Endodermal cell (in vitro differentiated cells): ENCODE measurements at regions not wholly inside any gene's neighbourhood (a gene's known extent, or its start where the extent isn't known, plus 50 kb on each side); places are given as distances from the start of the nearest gene placed in this dataset.

ENCODE experiments used
- DNase-seq: peaks from one replicate; pipeline ENCODE4 v3.0.0-alpha.2; 2017
- H3K27ac ChIP-seq: 2 replicates; pipeline ENCODE4 v1.5.1; 2013; ENCODE audit warnings: mild to moderate bottlenecking, low read depth, low read length, moderate library complexity
- H3K27me3 ChIP-seq: 2 replicates; pipeline ENCODE4 v1.6.1; 2013; ENCODE audit warnings: mild to moderate bottlenecking, low read length, moderate library complexity; ENCODE audit not compliant: insufficient read depth, control insufficient read depth, poor library complexity, severe bottlenecking
- H3K36me3 ChIP-seq: 2 replicates; pipeline ENCODE4 v1.7.0; 2013; ENCODE audit warnings: mild to moderate bottlenecking, low read length, moderate library complexity; ENCODE audit not compliant: control insufficient read depth, insufficient read depth
- H3K4me1 ChIP-seq: one replicate; pipeline ENCODE4 v1.7.0; 2013; ENCODE audit warnings: low read length; ENCODE audit not compliant: control insufficient read depth, insufficient read depth
- H3K4me3 ChIP-seq: 2 replicates; pipeline ENCODE4 v1.5.1; 2013; ENCODE audit warnings: mild to moderate bottlenecking, low read length, moderate library complexity
- H3K9ac ChIP-seq: 2 replicates; pipeline ENCODE4 v1.6.1; 2013; ENCODE audit warnings: mild to moderate bottlenecking, low read length, moderate library complexity; ENCODE audit not compliant: poor library complexity, severe bottlenecking; ENCODE audit errors: extremely low read depth
- H3K9me3 ChIP-seq: 2 replicates; pipeline ENCODE4 v1.6.1; 2013; ENCODE audit warnings: mild to moderate bottlenecking, low read length, moderate library complexity; ENCODE audit not compliant: control insufficient read depth
- H3K27ac Mint-ChIP-seq: 2 replicates; pipeline ENCODE4 v1.8.0; 2020; ENCODE audit warnings: mixed read lengths
- H3K27me3 Mint-ChIP-seq: 2 replicates; pipeline ENCODE4 v1.8.0; 2021; ENCODE audit warnings: mild to moderate bottlenecking, mixed read lengths; ENCODE audit not compliant: insufficient read depth
- H3K36me3 Mint-ChIP-seq: 2 replicates; pipeline ENCODE4 v1.8.0; 2020; ENCODE audit warnings: low read depth, mixed read lengths
- H3K4me1 Mint-ChIP-seq: 2 replicates; pipeline ENCODE4 v1.8.0; 2020; ENCODE audit warnings: mixed read lengths
- H3K4me3 Mint-ChIP-seq: 2 replicates; pipeline ENCODE4 v1.8.0; 2020; ENCODE audit warnings: mild to moderate bottlenecking, moderate library complexity, mixed read lengths
- H3K9me3 Mint-ChIP-seq: 2 replicates; pipeline ENCODE4 v1.8.0; 2020; ENCODE audit warnings: mild to moderate bottlenecking, mixed read lengths
- WGBS, 2 experiments: methylation state at CpG; one replicate each; pipeline versions ENCODE4 v1.1.5 to v1.1.7; 2013; ENCODE audit warnings: missing lambda C conversion rate in 2 of 2, mixed read lengths in 1 of 2; ENCODE audit not compliant: insufficient coverage in 1 of 2, insufficient read length in 1 of 2; 5-methylcytosine and 5-hydroxymethylcytosine counted together
- TF ChIP-seq, protein P1 (sequence below): fragments of 200-600 bp; sonication (generic); conservative IDR thresholded peaks from 2 replicates; pipeline ENCODE4 v1.5.0; 2021; ENCODE audit warnings: antibody characterized with exemption, mild to moderate bottlenecking

DNA sequence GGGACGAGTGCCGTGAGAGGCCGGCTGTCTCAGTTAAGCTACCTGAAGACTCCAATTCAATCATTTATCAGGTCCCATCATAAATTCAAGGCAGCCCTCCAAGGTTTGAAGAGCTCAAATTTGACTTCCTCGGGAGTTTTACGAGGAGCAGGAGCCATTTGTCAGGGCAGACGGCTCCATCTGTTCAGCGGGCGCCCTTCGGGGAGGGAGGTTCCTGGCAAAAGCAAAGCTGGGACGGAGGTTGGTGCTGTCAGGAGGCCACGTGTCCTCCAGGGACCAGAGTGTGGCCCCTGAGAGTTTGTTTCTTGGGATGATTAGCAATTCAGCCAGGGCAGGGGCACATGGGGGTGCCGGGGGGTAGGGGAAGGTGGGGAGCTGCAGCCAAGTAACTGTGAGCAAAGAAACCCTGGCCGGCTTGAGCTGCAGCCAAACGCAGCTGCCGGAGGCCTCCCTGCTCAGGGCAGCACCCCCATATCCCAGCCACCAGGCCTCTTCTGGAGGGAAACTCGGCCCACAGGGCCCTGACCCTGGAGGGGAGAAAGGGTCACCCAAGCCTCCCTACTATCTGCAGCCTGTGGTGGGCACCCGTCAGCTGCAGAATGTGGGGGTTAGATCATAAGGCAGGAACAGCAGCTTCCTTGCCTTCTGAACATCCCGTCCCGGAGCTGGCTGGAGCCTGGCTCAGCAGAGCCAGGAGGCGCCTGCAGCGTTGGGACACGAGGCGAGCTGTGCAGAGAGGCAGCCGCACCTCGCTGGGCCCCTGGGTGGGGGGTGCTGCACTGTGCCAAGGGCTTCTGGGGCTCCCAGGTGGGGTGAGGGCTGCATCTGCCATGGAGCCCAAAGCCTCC lies 63.6 kb upstream of the GATA5 start:
- WGBS, 2 experiments = 90 to 93% methylated on average over 16 to 25 of the region's 25 CpGs
- H3K9me3 Mint-ChIP-seq = peaks cover 3% of the 10 kb centered on the region
- TF ChIP-seq, protein P1, sequence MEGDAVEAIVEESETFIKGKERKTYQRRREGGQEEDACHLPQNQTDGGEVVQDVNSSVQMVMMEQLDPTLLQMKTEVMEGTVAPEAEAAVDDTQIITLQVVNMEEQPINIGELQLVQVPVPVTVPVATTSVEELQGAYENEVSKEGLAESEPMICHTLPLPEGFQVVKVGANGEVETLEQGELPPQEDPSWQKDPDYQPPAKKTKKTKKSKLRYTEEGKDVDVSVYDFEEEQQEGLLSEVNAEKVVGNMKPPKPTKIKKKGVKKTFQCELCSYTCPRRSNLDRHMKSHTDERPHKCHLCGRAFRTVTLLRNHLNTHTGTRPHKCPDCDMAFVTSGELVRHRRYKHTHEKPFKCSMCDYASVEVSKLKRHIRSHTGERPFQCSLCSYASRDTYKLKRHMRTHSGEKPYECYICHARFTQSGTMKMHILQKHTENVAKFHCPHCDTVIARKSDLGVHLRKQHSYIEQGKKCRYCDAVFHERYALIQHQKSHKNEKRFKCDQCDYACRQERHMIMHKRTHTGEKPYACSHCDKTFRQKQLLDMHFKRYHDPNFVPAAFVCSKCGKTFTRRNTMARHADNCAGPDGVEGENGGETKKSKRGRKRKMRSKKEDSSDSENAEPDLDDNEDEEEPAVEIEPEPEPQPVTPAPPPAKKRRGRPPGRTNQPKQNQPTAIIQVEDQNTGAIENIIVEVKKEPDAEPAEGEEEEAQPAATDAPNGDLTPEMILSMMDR = no peak
- H3K27me3 ChIP-seq = no peaks in the 10 kb centered on the region
- no peak overlapping the region for H3K27ac Mint-ChIP-seq
- H3K9ac ChIP-seq = no peak overlapping the region
- no peak for DNase-seq
- no peaks in the 10 kb centered on the region for H3K36me3 Mint-ChIP-seq
- no peak overlapping the region for H3K4me3 ChIP-seq
- no peak overlapping the region for H3K27ac ChIP-seq
- H3K36me3 ChIP-seq = no peaks in the 10 kb centered on the region
- no peaks in the 10 kb centered on the region for H3K9me3 ChIP-seq
- no peak overlapping the region for H3K4me3 Mint-ChIP-seq
- H3K4me1 Mint-ChIP-seq = no peaks in the 10 kb centered on the region
- H3K4me1 ChIP-seq = no peaks in the 10 kb centered on the region
- H3K27me3 Mint-ChIP-seq = no peaks in the 10 kb centered on the region

DNA sequence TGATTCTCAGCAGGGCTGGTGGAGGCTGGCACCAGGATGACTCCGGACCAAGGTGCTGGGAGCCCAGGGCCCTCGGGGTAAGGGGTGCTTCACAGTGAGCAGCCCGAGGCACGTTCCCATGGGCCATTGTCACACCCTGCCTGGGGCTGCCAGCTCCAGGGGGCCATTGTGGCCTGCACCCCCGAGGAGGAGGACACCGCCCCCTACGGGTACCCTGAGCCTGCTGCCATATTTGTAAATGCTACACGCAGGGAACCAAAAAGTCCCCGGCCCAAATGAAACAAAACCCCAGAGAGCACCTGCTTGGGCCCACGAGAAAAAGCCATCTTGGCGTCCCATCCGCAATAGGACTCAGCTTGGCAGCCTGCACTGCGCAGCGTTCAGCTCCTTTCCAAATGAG lies 64.7 kb upstream of the GATA5 start:
- Histone ChIP-seq H3K27ac (no peak overlapping the region), H3K27me3 (no peaks in the 10 kb centered on the region), H3K9ac (no peak overlapping the region), H3K4me3 (no peak overlapping the region), H3K4me1 (no peaks in the 10 kb centered on the region), H3K9me3 (no peaks in the 10 kb centered on the region), H3K36me3 (no peaks in the 10 kb centered on the region)
- no peak overlapping the region for H3K27ac Mint-ChIP-seq
- 84 to 92% methylated on average over 10 to 14 of the region's 14 CpGs for WGBS, 2 experiments
- no peaks in the 10 kb centered on the region for H3K4me1 Mint-ChIP-seq
- TF ChIP-seq, protein P1 = peak; percentile 57
- DNase-seq = no peak
- no peaks in the 10 kb centered on the region for H3K36me3 Mint-ChIP-seq
- H3K9me3 Mint-ChIP-seq = peaks cover 6% of the 10 kb centered on the region
- no peaks in the 10 kb centered on the region for H3K27me3 Mint-ChIP-seq
- no peak overlapping the region for H3K4me3 Mint-ChIP-seq

DNA sequence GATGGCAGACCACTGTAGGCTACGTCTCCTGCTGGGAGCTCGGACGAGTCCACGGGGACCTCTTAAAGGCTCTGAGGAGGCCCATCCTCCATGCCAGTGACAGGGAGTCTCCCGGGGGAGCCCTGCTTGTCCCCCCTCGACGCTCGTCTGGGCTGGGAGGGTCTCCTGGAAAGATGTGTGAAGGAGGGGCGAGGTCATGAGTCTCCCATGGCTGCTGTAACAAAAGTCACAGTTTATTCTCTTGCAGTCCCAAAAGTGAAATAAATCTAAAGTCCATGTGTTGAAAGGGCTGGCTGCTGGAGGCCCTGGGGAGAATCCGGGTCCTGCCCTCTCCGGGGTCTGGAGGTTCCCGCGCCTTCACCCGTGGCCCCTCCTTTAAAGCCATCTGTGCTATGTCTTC lies 67.1 kb upstream of the GATA5 start:
- H3K36me3 ChIP-seq = no peaks in the 10 kb centered on the region
- H3K4me3 Mint-ChIP-seq = no peak overlapping the region
- H3K4me1 Mint-ChIP-seq = no peaks in the 10 kb centered on the region
- H3K9ac ChIP-seq = no peak overlapping the region
- TF ChIP-seq, protein P1 = no peak
- H3K27ac Mint-ChIP-seq = no peak overlapping the region
- H3K36me3 Mint-ChIP-seq = no peaks in the 10 kb centered on the region
- no peaks in the 10 kb centered on the region for H3K4me1 ChIP-seq
- no peak overlapping the region for H3K4me3 ChIP-seq
- H3K27ac ChIP-seq = no peak overlapping the region
- H3K9me3 Mint-ChIP-seq = peaks cover 6% of the 10 kb centered on the region
- H3K27me3 Mint-ChIP-seq = no peaks in the 10 kb centered on the region
- DNase-seq = no peak
- no peaks in the 10 kb centered on the region for H3K27me3 ChIP-seq
- WGBS, 2 experiments = 91 to 93% methylated on average over 3 to 14 of the region's 14 CpGs
- no peaks in the 10 kb centered on the region for H3K9me3 ChIP-seq
